H4 (cell line): ENCODE measurements at regions not wholly inside any gene's neighbourhood (a gene's known extent, or its start where the extent isn't known, plus 50 kb on each side); places are given as distances from the start of the nearest gene placed in this dataset.

Experiments used
- DNase-seq: peaks from one replicate; pipeline ENCODE4 v3.0.0-alpha.2; 2015; ENCODE audit warnings: low spot score

DNA sequence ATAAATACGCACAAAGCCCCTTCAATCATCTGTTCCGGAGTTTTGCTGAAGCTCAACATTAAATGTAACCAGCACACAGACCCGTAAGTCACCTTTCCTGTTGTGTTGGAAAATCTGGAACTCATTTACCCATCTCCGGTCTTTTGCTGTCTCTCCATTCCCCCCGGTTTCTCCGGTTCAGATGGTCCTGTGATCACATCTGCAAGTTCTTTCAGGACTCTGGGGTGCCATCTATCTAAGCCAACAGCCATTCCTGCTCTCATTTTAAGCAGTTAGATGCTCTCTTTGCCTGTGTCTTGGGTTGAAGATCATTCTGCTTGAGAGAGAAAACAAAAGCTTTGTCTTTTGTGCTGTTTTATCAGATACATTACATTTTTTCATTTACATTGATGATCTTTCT, 91.7 kb upstream of the TGIF1 start:
- DNase-seq: no peak

DNA sequence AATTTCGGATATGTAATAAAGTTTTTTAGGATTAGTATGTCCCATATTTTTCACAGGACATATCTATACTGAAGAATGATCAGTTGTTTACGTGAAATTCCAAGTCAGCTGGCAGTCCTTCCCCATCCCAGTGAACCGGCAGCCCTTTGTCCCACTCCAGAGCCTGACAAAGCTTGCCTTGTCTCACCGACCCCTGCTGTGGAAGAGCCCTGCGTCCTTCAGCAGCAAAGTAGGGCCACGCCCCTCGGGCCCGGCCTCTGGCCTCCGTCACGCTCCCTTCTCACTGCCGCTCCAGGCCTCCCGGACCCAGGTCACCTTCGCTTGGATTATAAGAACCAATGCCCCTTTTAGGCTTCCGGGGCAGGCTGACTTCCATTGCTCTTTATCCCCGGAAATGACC, 89.8 kb upstream of the TGIF1 start:
- DNase-seq: no peak

DNA sequence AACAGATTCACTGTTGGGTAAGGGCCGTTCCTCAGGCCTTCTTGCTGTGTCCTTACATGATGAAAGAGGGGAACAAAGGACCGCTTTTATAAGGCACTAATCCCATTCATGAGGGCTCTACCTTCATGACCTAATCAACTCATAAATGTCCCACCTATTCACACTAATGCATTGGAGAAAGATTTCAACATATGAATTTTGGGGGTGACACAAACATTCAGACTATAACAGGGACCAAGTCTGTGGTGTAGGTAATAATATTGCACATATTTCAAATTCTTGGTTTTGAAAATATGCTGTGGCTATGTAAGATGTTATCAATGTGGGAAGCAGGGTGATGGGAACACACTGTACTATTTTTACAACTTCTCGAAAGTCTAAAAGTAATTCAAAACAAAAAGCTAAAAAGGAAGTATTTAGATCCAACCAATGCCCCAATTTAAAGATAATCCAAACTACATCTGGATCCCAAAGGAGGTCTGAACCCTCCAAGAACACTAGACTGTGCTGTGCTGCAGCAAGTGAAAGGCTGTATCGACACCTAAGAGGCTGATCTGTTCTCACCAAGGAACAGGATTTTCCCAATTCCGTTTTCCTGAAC, 82.4 kb upstream of the TGIF1 start:
- DNase-seq: no peak

DNA sequence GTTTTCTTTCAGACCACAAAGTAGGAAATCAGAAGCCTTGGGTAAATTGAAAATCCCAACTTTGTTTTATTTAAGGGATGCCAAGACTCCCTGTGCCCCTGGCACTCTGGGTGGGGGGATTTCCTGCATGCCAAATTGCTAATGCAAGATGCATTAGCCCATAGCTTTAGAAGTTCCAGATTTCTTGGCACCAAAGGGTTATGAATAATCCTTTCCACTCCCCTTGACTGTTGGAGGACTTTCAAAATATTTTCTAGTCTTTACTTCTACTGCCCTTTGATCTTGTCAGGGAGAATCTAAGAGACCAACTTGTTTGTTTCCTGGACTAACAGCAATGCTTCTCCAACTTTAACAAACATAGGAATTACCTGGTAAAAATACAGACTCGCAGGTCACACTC, 81.8 kb upstream of the TGIF1 start:
- no peak for DNase-seq

DNA sequence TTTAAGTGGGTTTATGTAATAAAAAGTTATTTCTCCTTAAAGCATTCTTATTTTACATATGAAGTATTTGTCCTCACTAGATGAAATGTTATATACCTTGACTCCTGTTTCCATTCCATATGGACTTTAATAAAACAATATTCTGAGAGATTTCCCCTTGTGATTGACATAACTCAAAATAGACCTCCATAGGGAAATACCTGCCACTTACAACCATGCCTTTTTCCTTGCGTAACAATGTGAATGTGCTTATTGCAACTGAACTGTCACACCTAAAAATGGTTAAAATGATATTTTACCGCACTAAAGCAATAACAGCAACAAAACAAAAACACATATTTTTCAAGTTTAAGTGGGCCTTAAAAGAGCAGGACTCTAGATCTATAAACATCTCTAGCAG, 70.3 kb upstream of the TGIF1 start:
- no peak for DNase-seq

DNA sequence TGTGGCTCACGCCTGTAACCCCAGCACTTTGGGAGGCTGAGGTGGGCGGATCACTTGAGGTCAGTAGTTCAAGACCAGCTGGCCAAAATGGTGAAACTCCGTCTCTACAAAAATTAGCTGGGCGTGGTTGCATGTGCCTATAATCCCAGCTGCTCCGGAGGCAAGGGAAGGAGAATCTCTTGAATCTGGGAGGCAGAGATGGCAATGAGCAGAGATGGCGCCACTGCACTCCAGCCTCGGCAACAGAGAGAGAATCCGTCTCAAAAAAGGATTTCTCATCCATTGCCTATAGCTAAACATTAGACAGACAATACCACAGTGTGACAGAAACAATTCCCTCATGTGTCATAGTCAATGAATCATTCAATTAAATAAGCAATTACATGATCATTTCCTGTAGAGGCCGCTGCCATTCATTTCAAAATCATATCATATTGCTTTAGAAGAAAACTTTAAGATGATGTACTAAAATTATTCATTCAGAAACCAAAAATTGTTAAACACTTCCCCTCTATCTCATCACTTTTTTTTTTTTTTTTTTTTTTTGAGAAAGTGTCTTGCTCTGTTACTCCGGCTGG, 69.5 kb upstream of the TGIF1 start:
- DNase-seq: peak; percentile 32

DNA sequence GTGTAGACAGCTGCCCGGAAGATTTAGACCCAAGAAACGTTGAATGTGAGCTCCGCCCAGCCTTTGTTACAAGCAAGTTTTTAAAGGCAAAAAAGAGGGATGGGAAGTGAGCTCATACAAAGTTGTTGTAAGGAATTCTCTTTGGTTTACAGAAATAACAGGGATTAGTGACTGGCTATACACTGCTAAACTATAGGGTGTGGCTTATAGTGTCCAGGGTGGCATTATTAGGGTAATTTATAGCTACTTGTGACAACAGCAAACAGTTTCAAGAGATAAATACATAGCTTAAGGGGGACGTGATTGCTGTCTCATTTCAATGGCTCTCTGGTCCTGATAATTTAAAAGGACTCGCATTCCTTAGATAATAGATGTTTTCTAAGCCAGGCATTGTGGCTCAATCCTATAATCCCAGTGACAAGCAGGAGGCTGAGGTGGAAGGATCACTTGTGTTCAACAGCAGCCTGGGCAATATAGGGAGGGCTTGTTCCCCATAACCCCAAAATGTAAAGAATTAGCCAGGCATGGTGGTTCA, 66.5 kb upstream of the TGIF1 start:
- peak; percentile 26 for DNase-seq

DNA sequence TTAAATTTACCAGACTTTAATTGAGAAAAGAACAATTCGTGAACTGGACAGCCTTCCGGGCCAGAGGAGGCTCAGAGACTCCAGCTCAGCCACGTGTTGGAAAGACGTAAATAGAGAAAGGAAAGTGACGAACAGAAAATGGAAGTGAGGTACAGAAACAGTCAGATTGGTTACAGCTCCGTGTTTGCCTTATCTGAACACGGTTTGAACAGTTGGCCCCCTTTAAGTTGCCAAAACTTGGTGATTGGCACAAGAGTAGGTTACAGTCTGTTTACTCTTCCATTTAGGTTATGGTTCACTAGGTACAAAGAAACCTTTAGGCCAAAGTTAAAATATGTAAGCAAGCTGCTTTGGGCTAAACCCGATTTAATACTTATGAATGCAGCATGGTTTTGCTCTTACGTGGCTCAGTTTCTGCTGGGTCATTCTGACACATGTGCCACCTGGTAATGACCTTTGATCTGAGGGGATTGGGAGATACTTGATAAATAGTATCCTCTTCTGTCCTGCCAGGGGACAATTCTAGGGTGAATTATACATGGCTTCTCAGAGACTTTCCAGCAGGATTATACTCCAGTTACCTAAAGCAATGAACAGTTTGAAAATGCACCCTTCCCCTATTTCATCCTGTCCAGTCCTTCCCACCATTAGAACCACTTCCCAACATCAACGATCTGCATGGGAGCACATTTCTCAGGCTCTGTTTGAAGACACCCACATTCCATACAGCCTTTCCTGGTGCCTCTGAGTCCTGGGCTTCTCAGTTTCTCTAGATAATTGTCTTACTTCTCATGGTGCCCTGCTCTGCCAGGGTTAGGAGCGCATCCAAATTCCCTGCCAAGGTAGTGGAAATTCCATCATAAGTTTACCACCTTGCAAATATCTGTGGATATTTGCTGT, 65.1 kb upstream of the TGIF1 start:
- DNase-seq: no peak

DNA sequence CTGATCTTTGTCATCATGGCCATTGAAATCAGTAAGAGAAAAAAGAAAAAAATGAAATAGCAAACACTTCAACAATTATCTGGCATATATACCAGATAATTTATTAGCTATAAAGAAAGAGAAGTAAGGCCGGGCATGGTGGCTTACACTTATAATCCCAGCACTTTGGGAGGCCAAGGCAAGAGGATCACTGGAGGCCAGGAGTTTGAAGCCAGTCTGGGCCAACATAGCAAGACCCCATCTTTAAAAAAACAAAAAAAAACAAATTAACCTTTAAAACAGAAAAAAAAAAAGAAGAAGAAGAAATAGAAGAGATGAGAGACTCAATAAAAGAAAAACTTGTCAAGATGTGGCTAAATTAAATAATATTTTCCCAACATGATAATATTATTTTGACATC, 61.6 kb upstream of the TGIF1 start:
- DNase-seq: no peak

DNA sequence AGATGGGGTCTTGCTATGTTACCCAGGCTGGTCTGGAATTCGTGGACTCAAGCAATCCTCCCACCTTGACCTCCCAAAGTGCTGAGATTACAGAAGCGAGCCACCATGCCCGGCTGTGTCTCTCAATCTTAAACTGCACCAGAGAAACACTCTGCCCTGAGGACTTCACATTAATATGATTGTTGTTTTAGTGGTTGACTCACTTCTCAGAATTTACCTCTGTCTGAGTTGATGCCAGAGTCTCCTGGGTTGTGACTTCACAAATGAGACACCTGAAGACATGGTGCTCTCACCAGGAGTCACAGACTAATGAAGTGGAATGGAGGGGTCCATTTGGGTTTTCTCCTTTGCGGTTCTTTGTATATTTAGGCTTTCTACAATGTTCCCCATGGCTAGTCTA, 61.0 kb upstream of the TGIF1 start:
- DNase-seq: no peak

DNA sequence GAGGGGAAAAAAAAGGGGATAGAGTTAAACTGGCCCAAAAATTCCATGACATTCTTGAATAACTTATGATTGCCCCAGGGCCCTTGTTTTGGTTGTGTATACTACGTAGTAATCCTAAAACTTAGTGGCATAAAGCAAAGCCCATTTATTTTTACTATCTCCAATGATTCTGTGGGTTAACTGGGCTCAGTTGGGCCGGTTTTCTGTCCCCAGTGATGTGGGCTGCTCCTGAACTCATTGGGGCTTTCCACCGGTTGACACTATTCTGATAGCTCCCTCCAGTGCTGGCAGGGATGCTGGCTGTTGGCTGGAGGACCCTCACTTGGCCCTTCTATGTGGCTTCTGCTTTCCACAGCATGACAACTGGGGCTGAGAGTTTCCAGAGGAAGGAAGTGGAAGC, 60.0 kb upstream of the TGIF1 start:
- DNase-seq: no peak

DNA sequence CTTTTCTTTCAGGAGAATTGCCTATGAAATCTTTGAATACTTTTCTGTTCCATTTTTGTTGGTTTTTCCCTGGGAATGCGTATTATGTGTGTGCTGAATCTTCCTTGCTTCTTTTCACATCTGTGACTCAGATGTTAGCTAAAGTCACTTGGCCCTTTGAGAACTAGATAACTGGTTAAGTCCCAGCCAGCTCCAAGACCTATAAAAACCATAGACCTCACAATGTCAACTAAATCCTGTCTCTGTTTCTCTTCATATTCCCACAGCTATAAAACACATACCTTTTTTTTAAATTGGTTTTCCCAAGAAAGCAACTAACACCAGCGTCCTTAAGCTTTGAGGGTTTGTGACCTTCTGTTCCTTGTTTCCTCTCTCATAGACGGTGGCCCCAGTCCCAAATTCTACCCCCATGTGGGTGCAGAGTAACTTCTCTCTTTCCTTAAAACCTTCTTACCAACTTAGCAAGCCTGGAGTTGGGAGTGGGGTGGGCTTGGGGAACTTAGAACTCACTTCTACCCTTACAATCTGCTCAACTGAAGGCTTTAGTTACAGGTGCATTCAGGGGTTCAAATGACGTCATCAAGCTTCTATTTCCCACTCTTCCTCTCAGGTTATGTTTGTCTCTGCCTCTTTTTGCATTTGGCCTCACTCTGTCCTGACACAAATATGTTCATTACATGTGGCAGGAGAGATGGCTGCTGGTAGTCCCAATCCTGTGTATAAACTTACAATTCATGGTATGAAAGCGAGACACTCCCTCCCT, 58.1 kb upstream of the TGIF1 start:
- no peak for DNase-seq

DNA sequence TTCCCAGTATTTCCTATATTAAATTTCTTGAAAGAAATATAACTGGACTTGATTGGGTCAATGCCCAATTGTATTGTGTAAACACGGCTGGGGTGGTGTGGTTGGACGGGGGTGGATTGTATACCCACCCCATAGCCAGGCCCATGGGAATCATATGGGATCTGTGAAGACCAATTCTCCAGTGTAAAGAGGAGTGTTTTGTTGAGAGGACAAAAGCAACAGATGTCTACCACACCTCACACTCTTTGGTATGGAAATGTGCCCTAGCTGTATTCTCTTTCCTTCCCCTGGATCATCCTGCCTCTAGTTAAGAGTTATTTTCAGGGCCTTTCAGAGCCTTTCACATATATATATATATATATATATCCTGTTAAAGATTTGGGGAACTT, 57.5 kb upstream of the TGIF1 start:
- no peak for DNase-seq

DNA sequence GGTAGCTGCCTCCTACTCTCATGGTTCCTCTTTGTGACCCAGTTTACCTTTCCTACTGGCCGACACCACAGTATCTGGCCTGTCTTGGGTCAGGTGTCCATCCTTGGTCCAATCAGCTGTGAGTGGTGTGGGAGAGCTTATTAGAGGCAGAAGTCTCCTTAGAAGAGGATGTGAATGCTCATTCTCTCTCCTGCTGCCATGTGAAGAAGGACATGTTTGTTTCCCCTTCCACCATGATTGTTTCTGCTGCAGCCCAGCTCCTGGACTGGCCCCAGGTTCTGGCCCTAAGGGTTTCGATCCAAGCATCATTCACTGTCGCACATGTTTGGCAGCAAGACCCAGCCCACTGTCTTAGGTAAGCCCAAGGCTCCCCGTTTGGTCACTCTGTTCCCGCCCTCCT, 55.3 kb upstream of the TGIF1 start:
- no peak for DNase-seq

DNA sequence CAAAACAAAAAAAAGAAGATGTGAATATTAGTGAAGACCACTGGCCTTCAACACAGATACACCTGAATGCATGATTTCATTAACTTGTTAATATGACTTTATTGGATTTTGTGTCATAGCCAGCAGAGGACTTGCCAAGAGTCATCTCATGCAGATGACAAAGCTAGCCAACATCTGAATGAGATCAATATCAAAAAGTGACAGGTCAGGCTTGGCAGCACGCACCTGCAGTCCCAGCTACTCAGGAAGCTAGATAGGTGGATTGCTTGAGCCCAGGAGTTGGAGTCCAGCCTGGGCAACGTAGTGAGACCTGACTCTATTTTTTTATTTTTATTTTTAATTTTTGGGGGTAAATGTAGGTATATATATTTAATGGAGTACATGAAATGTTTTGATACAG, 54.5 kb upstream of the TGIF1 start:
- DNase-seq: no peak

DNA sequence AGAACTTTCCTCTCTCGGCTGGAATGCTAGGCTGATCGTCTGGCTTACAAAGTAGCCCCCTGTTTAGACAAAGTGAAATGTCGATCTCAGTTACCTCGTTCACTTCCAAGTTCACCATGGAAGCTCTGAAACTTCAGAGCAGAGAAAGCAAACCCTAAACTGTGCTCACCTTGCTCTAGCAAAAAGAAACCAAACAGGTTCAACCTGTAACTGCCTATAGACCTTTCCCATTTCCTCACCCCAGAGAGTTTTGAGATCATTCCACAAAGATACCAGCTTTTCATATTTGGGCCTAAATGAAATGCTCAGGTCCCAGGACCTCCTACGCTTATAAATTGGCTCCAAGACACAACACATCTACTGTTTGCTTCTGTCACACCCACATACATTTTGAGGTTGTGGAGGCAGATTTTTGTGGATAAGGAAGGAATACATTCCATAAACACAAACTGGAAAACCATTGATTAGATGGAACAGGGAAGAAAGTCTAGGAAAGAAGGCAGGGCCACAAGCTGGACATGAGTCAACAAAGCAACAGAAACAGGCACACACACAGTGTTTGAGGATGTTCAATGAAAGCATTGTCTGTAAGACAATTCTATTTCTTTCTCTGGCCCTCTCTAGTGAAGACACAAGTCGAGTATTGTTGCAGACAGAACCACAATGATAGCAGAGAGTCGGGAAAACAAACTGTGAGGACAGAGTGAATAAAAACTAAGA, 52.8 kb upstream of the TGIF1 start:
- no peak for DNase-seq

DNA sequence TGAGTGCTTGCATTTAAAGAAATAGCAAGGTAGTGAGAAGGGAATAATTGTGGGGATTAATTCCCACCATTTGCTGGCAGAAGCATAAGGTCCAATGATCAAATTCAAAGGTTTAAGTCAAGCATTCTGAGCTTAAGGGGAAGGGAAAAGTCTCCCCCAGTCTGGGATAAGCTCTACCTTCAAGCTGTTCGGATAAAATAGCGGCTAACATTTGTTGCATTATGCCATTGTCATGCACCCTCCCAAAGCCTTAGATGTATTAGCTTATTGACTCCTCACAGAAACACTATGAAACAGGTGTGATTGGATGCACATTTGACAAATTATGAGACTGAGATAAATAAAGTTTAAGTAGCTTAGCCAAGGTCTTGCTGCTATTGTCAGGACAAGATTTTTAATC, 52.2 kb upstream of the TGIF1 start:
- DNase-seq: no peak
